Liver (tissue), 3 donors: ENCODE measurements at regions not wholly inside any gene's neighbourhood (a gene's known extent, or its start where the extent isn't known, plus 50 kb on each side); places are given as distances from the start of the nearest gene placed in this dataset.

Experiments used
- EGR1 ChIP-seq, 2 donors: IDR thresholded peaks; 2 replicates each; pipeline ENCODE4 v1.6.1; 2016 to 2018; ENCODE audit warnings: antibody characterized with exemption in 2 of 2, low read depth in 2 of 2
- FOXA1 ChIP-seq: IDR thresholded peaks from 2 replicates; pipeline ENCODE4 v1.6.1; 2016; ENCODE audit warnings: antibody characterized with exemption
- GABPA ChIP-seq, 2 donors: IDR thresholded peaks in 1 of 2; conservative IDR thresholded peaks in 1 of 2; 2 replicates each; pipeline ENCODE4 v1.6.1; 2016; ENCODE audit warnings: antibody characterized with exemption in 2 of 2, mild to moderate bottlenecking in 1 of 2, moderate library complexity in 1 of 2
- JUND ChIP-seq, 2 donors: IDR thresholded peaks; 2 replicates each; pipeline ENCODE4 v1.6.1; 2016; ENCODE audit warnings: antibody characterized with exemption in 2 of 2
- RAD21 ChIP-seq, 2 donors: IDR thresholded peaks; 2 replicates each; pipeline ENCODE4 v1.6.1; 2016; ENCODE audit warnings: antibody characterized with exemption in 2 of 2, mild to moderate bottlenecking in 2 of 2
- RXRA ChIP-seq, 2 donors: IDR thresholded peaks; 2 replicates each; pipeline ENCODE4 v1.6.1; 2017 to 2018; ENCODE audit warnings: antibody characterized with exemption in 2 of 2, mild to moderate bottlenecking in 1 of 2
- YY1 ChIP-seq: IDR thresholded peaks from 2 replicates; pipeline ENCODE4 v1.6.1; 2016; ENCODE audit warnings: antibody characterized with exemption, mild to moderate bottlenecking
- TF ChIP-seq, protein P1 (sequence below): fragments of 150-350 bp; IDR thresholded peaks from 2 replicates; pipeline ENCODE4 v1.5.1; 2017; ENCODE audit warnings: improper control_type of control experiment, low read depth, low read length; ENCODE audit not compliant: missing input control
- TF ChIP-seq, protein P2 (sequence below): IDR thresholded peaks from 2 replicates; pipeline ENCODE4 v1.6.1; 2016; ENCODE audit warnings: antibody characterized with exemption, mild to moderate bottlenecking
- donor health status: healthy.
- donor health status: healthy.

DNA sequence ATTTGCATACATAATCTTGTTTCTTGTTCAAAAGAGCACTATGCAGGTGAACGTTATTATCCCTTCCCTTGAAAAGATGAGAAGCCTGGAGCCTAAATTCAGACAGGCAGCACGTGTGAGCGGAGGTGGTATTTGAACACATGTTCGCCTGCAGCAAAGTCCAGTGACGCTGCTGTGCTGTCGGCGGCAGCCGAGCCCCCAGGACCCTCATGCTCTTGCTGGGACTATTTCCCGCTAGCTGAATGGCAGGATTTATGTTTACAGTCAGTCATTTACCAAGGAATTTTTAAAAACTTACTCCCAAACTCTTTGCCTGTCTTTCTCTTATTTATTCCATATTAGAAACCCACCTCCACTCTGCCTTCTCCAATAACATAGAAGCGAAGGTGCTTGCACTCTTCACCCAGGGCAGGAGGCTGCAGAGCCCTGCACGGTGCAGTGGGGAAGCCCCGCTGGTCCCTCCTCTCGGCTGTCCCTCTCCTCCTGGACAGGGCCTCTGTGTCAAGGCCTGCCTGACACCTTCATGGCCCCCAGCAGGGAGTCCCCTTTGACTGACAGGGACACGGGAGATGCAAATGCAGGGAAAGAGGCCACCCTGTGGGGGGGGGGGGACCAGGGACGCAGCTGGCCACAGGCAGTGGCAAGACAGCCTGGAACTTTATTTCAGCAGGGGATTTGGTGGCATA is 528.5 kb upstream of the B3GAT1 start:
- TF ChIP-seq, protein P1, sequence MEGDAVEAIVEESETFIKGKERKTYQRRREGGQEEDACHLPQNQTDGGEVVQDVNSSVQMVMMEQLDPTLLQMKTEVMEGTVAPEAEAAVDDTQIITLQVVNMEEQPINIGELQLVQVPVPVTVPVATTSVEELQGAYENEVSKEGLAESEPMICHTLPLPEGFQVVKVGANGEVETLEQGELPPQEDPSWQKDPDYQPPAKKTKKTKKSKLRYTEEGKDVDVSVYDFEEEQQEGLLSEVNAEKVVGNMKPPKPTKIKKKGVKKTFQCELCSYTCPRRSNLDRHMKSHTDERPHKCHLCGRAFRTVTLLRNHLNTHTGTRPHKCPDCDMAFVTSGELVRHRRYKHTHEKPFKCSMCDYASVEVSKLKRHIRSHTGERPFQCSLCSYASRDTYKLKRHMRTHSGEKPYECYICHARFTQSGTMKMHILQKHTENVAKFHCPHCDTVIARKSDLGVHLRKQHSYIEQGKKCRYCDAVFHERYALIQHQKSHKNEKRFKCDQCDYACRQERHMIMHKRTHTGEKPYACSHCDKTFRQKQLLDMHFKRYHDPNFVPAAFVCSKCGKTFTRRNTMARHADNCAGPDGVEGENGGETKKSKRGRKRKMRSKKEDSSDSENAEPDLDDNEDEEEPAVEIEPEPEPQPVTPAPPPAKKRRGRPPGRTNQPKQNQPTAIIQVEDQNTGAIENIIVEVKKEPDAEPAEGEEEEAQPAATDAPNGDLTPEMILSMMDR, result no peak
- TF ChIP-seq, protein P2, sequence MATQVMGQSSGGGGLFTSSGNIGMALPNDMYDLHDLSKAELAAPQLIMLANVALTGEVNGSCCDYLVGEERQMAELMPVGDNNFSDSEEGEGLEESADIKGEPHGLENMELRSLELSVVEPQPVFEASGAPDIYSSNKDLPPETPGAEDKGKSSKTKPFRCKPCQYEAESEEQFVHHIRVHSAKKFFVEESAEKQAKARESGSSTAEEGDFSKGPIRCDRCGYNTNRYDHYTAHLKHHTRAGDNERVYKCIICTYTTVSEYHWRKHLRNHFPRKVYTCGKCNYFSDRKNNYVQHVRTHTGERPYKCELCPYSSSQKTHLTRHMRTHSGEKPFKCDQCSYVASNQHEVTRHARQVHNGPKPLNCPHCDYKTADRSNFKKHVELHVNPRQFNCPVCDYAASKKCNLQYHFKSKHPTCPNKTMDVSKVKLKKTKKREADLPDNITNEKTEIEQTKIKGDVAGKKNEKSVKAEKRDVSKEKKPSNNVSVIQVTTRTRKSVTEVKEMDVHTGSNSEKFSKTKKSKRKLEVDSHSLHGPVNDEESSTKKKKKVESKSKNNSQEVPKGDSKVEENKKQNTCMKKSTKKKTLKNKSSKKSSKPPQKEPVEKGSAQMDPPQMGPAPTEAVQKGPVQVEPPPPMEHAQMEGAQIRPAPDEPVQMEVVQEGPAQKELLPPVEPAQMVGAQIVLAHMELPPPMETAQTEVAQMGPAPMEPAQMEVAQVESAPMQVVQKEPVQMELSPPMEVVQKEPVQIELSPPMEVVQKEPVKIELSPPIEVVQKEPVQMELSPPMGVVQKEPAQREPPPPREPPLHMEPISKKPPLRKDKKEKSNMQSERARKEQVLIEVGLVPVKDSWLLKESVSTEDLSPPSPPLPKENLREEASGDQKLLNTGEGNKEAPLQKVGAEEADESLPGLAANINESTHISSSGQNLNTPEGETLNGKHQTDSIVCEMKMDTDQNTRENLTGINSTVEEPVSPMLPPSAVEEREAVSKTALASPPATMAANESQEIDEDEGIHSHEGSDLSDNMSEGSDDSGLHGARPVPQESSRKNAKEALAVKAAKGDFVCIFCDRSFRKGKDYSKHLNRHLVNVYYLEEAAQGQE, result no peak
- TF ChIP-seq YY1 (no peak), JUND (IDR thresholded peaks at IDR 0.05) (no peak), GABPA (IDR thresholded peaks at IDR 0.05 in 1 of 2, conservative IDR thresholded peaks at IDR 0.05 in 1 of 2) (no peak), EGR1 (IDR thresholded peaks at IDR 0.05; ENCODE audit: low read depth in 2 of 2) (no peak), RAD21 (IDR thresholded peaks at IDR 0.05) (no peak), RXRA (IDR thresholded peaks at IDR 0.05) (no peak), FOXA1 (no peak)
